CD4-positive, alpha-beta memory T cell (primary cell): ENCODE measurements at regions not wholly inside any gene's neighbourhood (a gene's known extent, or its start where the extent isn't known, plus 50 kb on each side); places are given as distances from the start of the nearest gene placed in this dataset.
"Not testable (repeated sequence)": the region's sequence is repeated elsewhere in the genome, so short reads cannot be mapped to it uniquely, and the experiment has no call there.

Experiments
- CTCF ChIA-PET: fragments of 350-600 bp; sonication (Branson Sonifier 250); formaldehyde crosslinking; loops from one replicate; lab custom pipeline; 2021; ENCODE audit warnings: inconsistent platforms; ENCODE audit not compliant: partially characterized antibody; lab: Charles Lee
- POLR2A ChIA-PET: fragments of 350-600 bp; sonication (Branson Sonifier 250); formaldehyde crosslinking; loops from one replicate; lab custom pipeline; 2021; ENCODE audit not compliant: partially characterized antibody; lab: Charles Lee
- DNase-seq, 5 donors: peaks; one replicate each; pipeline versions ENCODE4 v3.0.0 to v3.0.0-alpha.2; 2020 to 2022; ENCODE audit warnings: mixed read lengths in 1 of 5
- H3K27ac ChIP-seq: one replicate; pipeline ENCODE4 v1.7.0; 2013; ENCODE audit warnings: low read depth, low read length
- H3K27me3 ChIP-seq: 2 replicates; pipeline ENCODE4 v1.7.0; 2013; ENCODE audit warnings: mild to moderate bottlenecking, low read length, moderate library complexity; ENCODE audit not compliant: insufficient read depth
- H3K36me3 ChIP-seq: 2 replicates; pipeline ENCODE4 v1.7.0; 2013; ENCODE audit warnings: mild to moderate bottlenecking, low read length, moderate library complexity; ENCODE audit not compliant: insufficient read depth
- H3K4me1 ChIP-seq: 2 replicates; pipeline ENCODE4 v1.7.0; 2013; ENCODE audit warnings: mild to moderate bottlenecking, low read length, moderate library complexity; ENCODE audit not compliant: insufficient read depth
- H3K4me3 ChIP-seq, 2 donors: one replicate each; pipeline ENCODE4 v1.7.0; 2013; ENCODE audit warnings: low read length in 2 of 2, mild to moderate bottlenecking in 1 of 2
- H3K9me3 ChIP-seq, 2 donors: one replicate each; pipeline ENCODE4 v1.7.0; 2013; ENCODE audit warnings: low read length in 2 of 2, control low read depth in 1 of 2; ENCODE audit not compliant: control insufficient read depth in 1 of 2
- H3K27ac Mint-ChIP-seq, 7 donors: one replicate each; pipeline ENCODE4 v1.8.0; 2020 to 2021; ENCODE audit warnings: mixed read lengths in 7 of 7, mild to moderate bottlenecking in 6 of 7, inconsistent platforms in 3 of 7, moderate library complexity in 3 of 7
- H3K27me3 Mint-ChIP-seq, 2 donors: one replicate each; pipeline ENCODE4 v1.8.0; 2020 to 2021; ENCODE audit warnings: mixed read lengths in 2 of 2
- H3K36me3 Mint-ChIP-seq, 2 donors: one replicate each; pipeline ENCODE4 v1.8.0; 2020 to 2021; ENCODE audit warnings: mixed read lengths in 2 of 2, inconsistent platforms in 1 of 2, mild to moderate bottlenecking in 1 of 2
- H3K4me1 Mint-ChIP-seq, 4 donors: one replicate each; pipeline ENCODE4 v1.8.0; 2020 to 2021; ENCODE audit warnings: mixed read lengths in 4 of 4, mild to moderate bottlenecking in 1 of 4
- H3K4me3 Mint-ChIP-seq, 8 donors: one replicate each; pipeline ENCODE4 v1.8.0; 2020 to 2021; ENCODE audit warnings: mixed read lengths in 8 of 8, mild to moderate bottlenecking in 7 of 8, moderate library complexity in 6 of 8, inconsistent platforms in 3 of 8
- H3K9me3 Mint-ChIP-seq, 8 donors: one replicate each; pipeline ENCODE4 v1.8.0; 2020 to 2021; ENCODE audit warnings: mixed read lengths in 8 of 8, mild to moderate bottlenecking in 5 of 8, inconsistent platforms in 3 of 8, moderate library complexity in 1 of 8
- intact Hi-C: fragments of 100-400 bp; cut with micrococcal nuclease; formaldehyde crosslinking; loops from one replicate; pipeline ENCODE4 v1.15.1; 2023

- Mint-ChIP-seq H3K27me3 (no peaks in the 10 kb centered on the region), H3K36me3 (no peaks in the 10 kb centered on the region), H3K4me3 (no peak overlapping the region), H3K4me1 (no peaks in the 10 kb centered on the region), H3K9me3 (peaks cover 0 to 29% (median 12%) of the 10 kb centered on the region in 8 donors), H3K27ac (no peak overlapping the region)
- Histone ChIP-seq H3K27me3 (no peaks in the 10 kb centered on the region), H3K27ac (no peak overlapping the region), H3K9me3 (no peaks in the 10 kb centered on the region), H3K36me3 (no peaks in the 10 kb centered on the region), H3K4me3 (no peak overlapping the region), H3K4me1 (no peaks in the 10 kb centered on the region)
- POLR2A ChIA-PET, result no interaction called here
- intact Hi-C loops, result no loop called here
- CTCF ChIA-PET, result no interaction called here
- no peak for DNase-seq
These were observed 105.1 kb upstream of the ANXA10 start for GRCh38 chr4:167987285-167987684.

GRCh38 chr4:167989815-167990214 lies 102.5 kb upstream of the ANXA10 start:
- peaks cover 0 to 9% (median 5%) of the 10 kb centered on the region in 8 donors for H3K9me3 Mint-ChIP-seq
- H3K27ac Mint-ChIP-seq, result no peak overlapping the region
- ChIA-PET CTCF (no interaction called here), POLR2A (no interaction called here)
- Histone ChIP-seq H3K27me3 (no peaks in the 10 kb centered on the region), H3K9me3 (no peaks in the 10 kb centered on the region), H3K27ac (no peak overlapping the region), H3K4me1 (no peaks in the 10 kb centered on the region), H3K36me3 (no peaks in the 10 kb centered on the region), H3K4me3 (no peak overlapping the region)
- H3K27me3 Mint-ChIP-seq, result no peaks in the 10 kb centered on the region
- no peak for DNase-seq
- no peaks in the 10 kb centered on the region for H3K36me3 Mint-ChIP-seq
- H3K4me1 Mint-ChIP-seq, result no peaks in the 10 kb centered on the region
- no peak overlapping the region for H3K4me3 Mint-ChIP-seq
- intact Hi-C loops, result no loop called here

GRCh38 chr4:168008112-168008511 lies 84.2 kb upstream of the ANXA10 start:
- intact Hi-C loops, H3K4me1 ChIP-seq, H3K27ac Mint-ChIP-seq, H3K27ac ChIP-seq, H3K36me3 ChIP-seq, CTCF ChIA-PET, DNase-seq, H3K4me3 ChIP-seq, H3K4me1 Mint-ChIP-seq, H3K27me3 ChIP-seq, H3K36me3 Mint-ChIP-seq, H3K9me3 ChIP-seq, H3K9me3 Mint-ChIP-seq, POLR2A ChIA-PET, H3K4me3 Mint-ChIP-seq, H3K27me3 Mint-ChIP-seq: not testable (repeated sequence)

GRCh38 chr4:168019019-168019651 lies 73.2 kb upstream of the ANXA10 start:
- no peaks in the 10 kb centered on the region for H3K9me3 ChIP-seq
- H3K4me1 ChIP-seq, result no peaks in the 10 kb centered on the region
- H3K27me3 ChIP-seq, result no peaks in the 10 kb centered on the region
- H3K36me3 Mint-ChIP-seq, result no peaks in the 10 kb centered on the region
- H3K4me3 Mint-ChIP-seq, result no peak overlapping the region
- peaks cover 0 to 14% (median 4%) of the 10 kb centered on the region in 8 donors for H3K9me3 Mint-ChIP-seq
- ChIA-PET POLR2A (no interaction called here), CTCF (no interaction called here)
- no peak overlapping the region for H3K4me3 ChIP-seq
- H3K27ac ChIP-seq, result no peak overlapping the region
- intact Hi-C loops, result no loop called here
- no peak overlapping the region for H3K27ac Mint-ChIP-seq
- DNase-seq, result no peak
- H3K4me1 Mint-ChIP-seq, result no peaks in the 10 kb centered on the region
- no peaks in the 10 kb centered on the region for H3K27me3 Mint-ChIP-seq
- H3K36me3 ChIP-seq, result no peaks in the 10 kb centered on the region

- H3K4me3 Mint-ChIP-seq, result no peak overlapping the region
- H3K27me3 Mint-ChIP-seq, result no peaks in the 10 kb centered on the region
- Histone ChIP-seq H3K36me3 (no peaks in the 10 kb centered on the region), H3K27me3 (no peaks in the 10 kb centered on the region), H3K4me3 (no peak overlapping the region), H3K9me3 (no peaks in the 10 kb centered on the region), H3K4me1 (no peaks in the 10 kb centered on the region), H3K27ac (no peak overlapping the region)
- DNase-seq, result no peak
- ChIA-PET CTCF (no interaction called here), POLR2A (no interaction called here)
- H3K36me3 Mint-ChIP-seq, result no peaks in the 10 kb centered on the region
- H3K27ac Mint-ChIP-seq, result no peak overlapping the region
- intact Hi-C loops, result no loop called here
- no peaks in the 10 kb centered on the region for H3K4me1 Mint-ChIP-seq
- peaks cover 0 to 14% (median 4%) of the 10 kb centered on the region in 8 donors for H3K9me3 Mint-ChIP-seq
These were observed 72.4 kb upstream of the ANXA10 start for GRCh38 chr4:168019921-168020320.

- Histone ChIP-seq H3K4me1 (no peaks in the 10 kb centered on the region), H3K4me3 (no peak overlapping the region), H3K27me3 (no peaks in the 10 kb centered on the region), H3K9me3 (no peaks in the 10 kb centered on the region), H3K36me3 (no peaks in the 10 kb centered on the region), H3K27ac (no peak overlapping the region)
- CTCF ChIA-PET, result no interaction called here
- H3K4me1 Mint-ChIP-seq, result no peaks in the 10 kb centered on the region
- peaks cover 0 to 14% (median 4%) of the 10 kb centered on the region in 8 donors for H3K9me3 Mint-ChIP-seq
- no peak overlapping the region for H3K27ac Mint-ChIP-seq
- POLR2A ChIA-PET, result no interaction called here
- H3K27me3 Mint-ChIP-seq, result no peaks in the 10 kb centered on the region
- DNase-seq, result no peak
- intact Hi-C loops, result no loop called here
- H3K4me3 Mint-ChIP-seq, result no peak overlapping the region
- no peaks in the 10 kb centered on the region for H3K36me3 Mint-ChIP-seq
These were observed 70.7 kb upstream of the ANXA10 start for GRCh38 chr4:168021666-168022065.

GRCh38 chr4:168028568-168028967 lies 63.8 kb upstream of the ANXA10 start:
- Mint-ChIP-seq H3K4me1 (no peaks in the 10 kb centered on the region), H3K36me3 (no peaks in the 10 kb centered on the region), H3K9me3 (peaks cover 0 to 9% (median 0%) of the 10 kb centered on the region in 8 donors), H3K27me3 (no peaks in the 10 kb centered on the region), H3K27ac (no peak overlapping the region), H3K4me3 (no peak overlapping the region)
- no peaks in the 10 kb centered on the region for H3K36me3 ChIP-seq
- POLR2A ChIA-PET, result no interaction called here
- intact Hi-C loops, result no loop called here
- CTCF ChIA-PET, result no interaction called here
- no peak overlapping the region for H3K27ac ChIP-seq
- no peaks in the 10 kb centered on the region for H3K27me3 ChIP-seq
- no peaks in the 10 kb centered on the region for H3K4me1 ChIP-seq
- H3K4me3 ChIP-seq, result no peak overlapping the region
- H3K9me3 ChIP-seq, result no peaks in the 10 kb centered on the region
- DNase-seq, result no peak
